IMR-90 (cell line): ENCODE measurements at regions not wholly inside any gene's neighbourhood (a gene's known extent, or its start where the extent isn't known, plus 50 kb on each side); places are given as distances from the start of the nearest gene placed in this dataset.

Source experiments
- ATAC-seq: fragments of 200-7000 bp; cut with Tn5 transposase; 2 replicates; pipeline ENCODE4 v1.9.1; 2020; ENCODE audit warnings: low read depth, mild to moderate bottlenecking, moderate library complexity
- BruUV-seq: library from RNA; stranded (reverse); fragments of 400-500 nt; replicated peaks from 2 replicates; lab custom pipeline; 2021; lab: Mats Ljungman, UMichigan
- CTCF ChIA-PET: fragments of 300-600 bp; formaldehyde crosslinking; extraction: SDS; loops from one replicate; lab custom pipeline; 2021; ENCODE audit warnings: antibody characterized with exemption; lab: Yijun Ruan, JAX
- POLR2A ChIA-PET: fragments of 300-600 bp; sonication (Branson Sonifier 250); formaldehyde crosslinking; loops from one replicate; lab custom pipeline; 2022; ENCODE audit warnings: antibody characterized with exemption; ENCODE audit not compliant: unreplicated experiment; lab: Charles Lee
- DNase-seq: peaks from one replicate; pipeline ENCODE4 v3.0.0; 2013
- H2AFZ ChIP-seq: replicated peaks from 2 replicates; pipeline ENCODE3; 2013; ENCODE audit warnings: low read length, mild to moderate bottlenecking; ENCODE audit not compliant: poor library complexity
- H2AK5ac ChIP-seq: 2 replicates; pipeline ENCODE4 v1.6.1; 2013; ENCODE audit warnings: low read depth, low read length, inconsistent platforms
- H2AK9ac ChIP-seq: replicated peaks from 2 replicates; pipeline ENCODE3; 2013; ENCODE audit warnings: mild to moderate bottlenecking, low read depth, low read length, moderate library complexity; ENCODE audit not compliant: poor library complexity
- H2BK120ac ChIP-seq: 2 replicates; pipeline ENCODE4 v1.6.1; 2013; ENCODE audit warnings: low read depth, low read length, inconsistent platforms
- H2BK15ac ChIP-seq: 3 replicates; pipeline ENCODE4 v1.6.1; 2013; ENCODE audit warnings: low read depth, low read length, inconsistent platforms
- H2BK20ac ChIP-seq: 2 replicates; pipeline ENCODE4 v1.6.1; 2013; ENCODE audit warnings: low read depth, mild to moderate bottlenecking, inconsistent platforms, low read length, moderate library complexity
- H2BK5ac ChIP-seq: 2 replicates; pipeline ENCODE4 v1.6.1; 2013; ENCODE audit warnings: mild to moderate bottlenecking, low read depth, low read length, inconsistent platforms; ENCODE audit not compliant: poor library complexity, severe bottlenecking
- H3K14ac ChIP-seq: replicated peaks from 2 replicates; pipeline ENCODE4 v1.6.1; 2013; ENCODE audit warnings: low read depth, low read length, inconsistent platforms
- H3K18ac ChIP-seq: 2 replicates; pipeline ENCODE4 v1.6.1; 2013; ENCODE audit warnings: low read depth, low read length, control low read depth
- H3K23ac ChIP-seq: 2 replicates; pipeline ENCODE4 v1.6.1; 2013; ENCODE audit warnings: low read depth, low read length, inconsistent platforms
- H3K27ac ChIP-seq: 2 replicates; pipeline ENCODE4 v1.5.1; 2013; ENCODE audit warnings: mild to moderate bottlenecking, control low read depth, low read length; ENCODE audit not compliant: insufficient read depth
- H3K27me3 ChIP-seq: 2 replicates; pipeline ENCODE4 v1.6.1; 2013; ENCODE audit warnings: low read length; ENCODE audit not compliant: control insufficient read depth, insufficient read depth
- H3K36me3 ChIP-seq: 2 replicates; pipeline ENCODE4 v1.6.1; 2013; ENCODE audit warnings: low read length, mixed read lengths; ENCODE audit not compliant: control insufficient read depth, insufficient read depth
- H3K4ac ChIP-seq: 2 replicates; pipeline ENCODE4 v1.6.1; 2013; ENCODE audit warnings: low read depth, low read length, inconsistent platforms
- H3K4me1 ChIP-seq: 2 replicates; pipeline ENCODE4 v1.6.1; 2013; ENCODE audit warnings: low read length, mixed read lengths; ENCODE audit not compliant: control insufficient read depth, insufficient read depth
- H3K4me2 ChIP-seq: 2 replicates; pipeline ENCODE4 v1.6.1; 2013; ENCODE audit warnings: low read depth, mild to moderate bottlenecking, control low read depth, low read length, moderate library complexity
- H3K4me3 ChIP-seq: 2 replicates; pipeline ENCODE4 v1.5.1; 2013; ENCODE audit warnings: low read depth, mild to moderate bottlenecking, control low read depth, low read length, moderate library complexity; ENCODE audit not compliant: insufficient read depth
- H3K56ac ChIP-seq: 2 replicates; pipeline ENCODE4 v1.6.1; 2013; ENCODE audit warnings: low read length, inconsistent platforms; ENCODE audit not compliant: insufficient read depth; ENCODE audit errors: extremely low read depth
- H3K79me1 ChIP-seq, 2 experiments: 2 replicates each; pipeline ENCODE4 v1.6.1; 2013; ENCODE audit warnings: low read length in 2 of 2, inconsistent platforms in 1 of 2, low read depth in 1 of 2
- H3K9ac ChIP-seq: 2 replicates; pipeline ENCODE4 v1.6.1; 2013; ENCODE audit warnings: low read depth, low read length, control low read depth
- H3K9me1 ChIP-seq: 2 replicates; pipeline ENCODE4 v1.6.1; 2013; ENCODE audit warnings: low read length, inconsistent platforms; ENCODE audit not compliant: insufficient read depth
- H3K9me3 ChIP-seq: 2 replicates; pipeline ENCODE4 v1.6.1; 2013; ENCODE audit warnings: low read length; ENCODE audit not compliant: control insufficient read depth, insufficient read depth
- H4K20me1 ChIP-seq: 2 replicates; pipeline ENCODE4 v1.6.1; 2013; ENCODE audit warnings: low read length, inconsistent platforms; ENCODE audit not compliant: insufficient read depth
- H4K5ac ChIP-seq: 2 replicates; pipeline ENCODE4 v1.6.1; 2013; ENCODE audit warnings: mild to moderate bottlenecking, low read depth, low read length, control low read depth
- H4K8ac ChIP-seq, 2 experiments: 2 replicates each; pipeline ENCODE4 v1.6.1; 2013; ENCODE audit warnings: low read depth in 2 of 2, low read length in 2 of 2, control low read depth in 1 of 2, inconsistent platforms in 1 of 2
- H4K91ac ChIP-seq: 2 replicates; pipeline ENCODE4 v1.6.1; 2013; ENCODE audit warnings: low read depth, low read length, inconsistent platforms; ENCODE audit not compliant: insufficient read depth
- CEBPB ChIP-seq: IDR thresholded peaks from 2 replicates; pipeline ENCODE4 v1.6.1; 2012; ENCODE audit warnings: low read depth, low read length, improper control_type of control experiment
- FOS ChIP-seq: fragments of 150-350 bp; IDR thresholded peaks from 2 replicates; pipeline ENCODE4 v1.6.1; 2016; ENCODE audit warnings: low read depth, low read length
- MAFK ChIP-seq: IDR thresholded peaks from 2 replicates; pipeline ENCODE4 v1.6.1; 2012; ENCODE audit warnings: low read depth, low read length, improper control_type of control experiment
- MXI1 ChIP-seq: IDR thresholded peaks from 2 replicates; pipeline ENCODE4 v1.6.1; 2012; ENCODE audit warnings: low read depth, mild to moderate bottlenecking, low read length, moderate library complexity, borderline replicate concordance
- NFE2L2 ChIP-seq: fragments of 150-350 bp; IDR thresholded peaks from 2 replicates; pipeline ENCODE4 v1.6.1; 2016; ENCODE audit warnings: low read depth, mild to moderate bottlenecking, low read length
- POLR2A ChIP-seq: IDR thresholded peaks from 2 replicates; pipeline ENCODE4 v1.6.1; 2012; ENCODE audit warnings: mild to moderate bottlenecking, low read depth, low read length
- RCOR1 ChIP-seq: IDR thresholded peaks from 2 replicates; pipeline ENCODE4 v1.6.1; 2012; ENCODE audit warnings: mild to moderate bottlenecking, low read length, improper control_type of control experiment; ENCODE audit not compliant: insufficient replicate concordance
- RFX5 ChIP-seq: IDR thresholded peaks from 2 replicates; pipeline ENCODE4 v1.8.0; 2012; ENCODE audit warnings: low read depth, mild to moderate bottlenecking, low read length, moderate library complexity
- SMC3 ChIP-seq: fragments of 150-350 bp; IDR thresholded peaks from 2 replicates; pipeline ENCODE4 v1.6.1; 2016; ENCODE audit warnings: low read depth, mild to moderate bottlenecking, antibody characterized with exemption, low read length, moderate library complexity
- WGBS, 2 experiments: methylation state at CpG; one replicate each; pipeline versions ENCODE4 v1.1.5 to v1.1.7; 2013; ENCODE audit warnings: missing lambda C conversion rate in 2 of 2; ENCODE audit not compliant: insufficient read length in 1 of 2; ENCODE audit errors: extremely low coverage in 2 of 2; 5-methylcytosine and 5-hydroxymethylcytosine counted together
- dilution Hi-C: fragments of 300-500 bp; cut with HindIII; formaldehyde crosslinking; loops from one replicate; pipeline ENCODE4 v1.14.3; 2018; ENCODE audit warnings: low sequenced_read_pairs; ENCODE audit not compliant: unreplicated experiment
- in situ Hi-C: fragments of 300-500 bp; cut with MboI; formaldehyde crosslinking; loops from 3 replicates; pipeline ENCODE4 v1.14.3; 2019; ENCODE audit warnings: low sequenced_read_pairs, inconsistent platforms, mixed read lengths
- intact Hi-C: fragments of 100-400 bp; cut with micrococcal nuclease; formaldehyde crosslinking; loops from 2 replicates; pipeline ENCODE4 v1.10.0; 2022
- TF ChIP-seq, protein P1 (sequence below): conservative IDR thresholded peaks from 2 replicates; pipeline ENCODE4 v1.5.1; 2012; ENCODE audit warnings: mild to moderate bottlenecking, low read depth, low read length, improper control_type of control experiment
- TF ChIP-seq, protein P2 (sequence below): fragments of 150-350 bp; IDR thresholded peaks from 2 replicates; pipeline ENCODE4 v1.6.1; 2017; ENCODE audit warnings: mild to moderate bottlenecking, antibody characterized with exemption, low read length, low read depth
- TF ChIP-seq, protein P3 (sequence below): fragments of 150-350 bp; IDR thresholded peaks from 2 replicates; pipeline ENCODE4 v1.6.1; 2016; ENCODE audit warnings: low read depth, mild to moderate bottlenecking, low read length, moderate library complexity, borderline replicate concordance

- Histone ChIP-seq H4K5ac (no peak overlapping the region), H3K56ac (no peak overlapping the region), H3K9me3 (no peaks in the 10 kb centered on the region), H3K4me3 (no peak overlapping the region), H2BK120ac (no peak overlapping the region), H4K8ac (no peak overlapping the region), H3K23ac (no peak overlapping the region), H2BK20ac (no peak overlapping the region), H3K14ac (no peak overlapping the region), H4K91ac (no peak overlapping the region), H3K36me3 (no peaks in the 10 kb centered on the region), H4K20me1 (no peaks in the 10 kb centered on the region), H2AK5ac (no peak overlapping the region), H3K4me1 (no peaks in the 10 kb centered on the region), H2AFZ (no peak overlapping the region), H2BK15ac (no peak overlapping the region), H3K4me2 (no peak overlapping the region), H2BK5ac (no peak overlapping the region), H3K9me1 (no peaks in the 10 kb centered on the region), H3K9ac (no peak overlapping the region), H2AK9ac (no peak overlapping the region), H3K27me3 (no peaks in the 10 kb centered on the region), H3K79me1 (no peaks in the 10 kb centered on the region), H3K18ac (no peak overlapping the region), H3K4ac (no peak overlapping the region), H3K27ac (no peak overlapping the region)
- dilution Hi-C loops (no loop called here), intact Hi-C loops (no loop called here), in situ Hi-C loops (no loop called here)
- ChIA-PET POLR2A (no interaction called here), CTCF (no interaction called here)
- TF ChIP-seq FOS (no peak), POLR2A (no peak), NFE2L2 (no peak), MAFK (no peak), RFX5 (no peak), SMC3 (no peak), MXI1 (no peak), CEBPB (no peak), RCOR1 (no peak)
- TF ChIP-seq, protein P1, sequence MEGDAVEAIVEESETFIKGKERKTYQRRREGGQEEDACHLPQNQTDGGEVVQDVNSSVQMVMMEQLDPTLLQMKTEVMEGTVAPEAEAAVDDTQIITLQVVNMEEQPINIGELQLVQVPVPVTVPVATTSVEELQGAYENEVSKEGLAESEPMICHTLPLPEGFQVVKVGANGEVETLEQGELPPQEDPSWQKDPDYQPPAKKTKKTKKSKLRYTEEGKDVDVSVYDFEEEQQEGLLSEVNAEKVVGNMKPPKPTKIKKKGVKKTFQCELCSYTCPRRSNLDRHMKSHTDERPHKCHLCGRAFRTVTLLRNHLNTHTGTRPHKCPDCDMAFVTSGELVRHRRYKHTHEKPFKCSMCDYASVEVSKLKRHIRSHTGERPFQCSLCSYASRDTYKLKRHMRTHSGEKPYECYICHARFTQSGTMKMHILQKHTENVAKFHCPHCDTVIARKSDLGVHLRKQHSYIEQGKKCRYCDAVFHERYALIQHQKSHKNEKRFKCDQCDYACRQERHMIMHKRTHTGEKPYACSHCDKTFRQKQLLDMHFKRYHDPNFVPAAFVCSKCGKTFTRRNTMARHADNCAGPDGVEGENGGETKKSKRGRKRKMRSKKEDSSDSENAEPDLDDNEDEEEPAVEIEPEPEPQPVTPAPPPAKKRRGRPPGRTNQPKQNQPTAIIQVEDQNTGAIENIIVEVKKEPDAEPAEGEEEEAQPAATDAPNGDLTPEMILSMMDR, result no peak
- TF ChIP-seq, protein P2, sequence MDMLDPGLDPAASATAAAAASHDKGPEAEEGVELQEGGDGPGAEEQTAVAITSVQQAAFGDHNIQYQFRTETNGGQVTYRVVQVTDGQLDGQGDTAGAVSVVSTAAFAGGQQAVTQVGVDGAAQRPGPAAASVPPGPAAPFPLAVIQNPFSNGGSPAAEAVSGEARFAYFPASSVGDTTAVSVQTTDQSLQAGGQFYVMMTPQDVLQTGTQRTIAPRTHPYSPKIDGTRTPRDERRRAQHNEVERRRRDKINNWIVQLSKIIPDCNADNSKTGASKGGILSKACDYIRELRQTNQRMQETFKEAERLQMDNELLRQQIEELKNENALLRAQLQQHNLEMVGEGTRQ, result no peak
- TF ChIP-seq, protein P3, sequence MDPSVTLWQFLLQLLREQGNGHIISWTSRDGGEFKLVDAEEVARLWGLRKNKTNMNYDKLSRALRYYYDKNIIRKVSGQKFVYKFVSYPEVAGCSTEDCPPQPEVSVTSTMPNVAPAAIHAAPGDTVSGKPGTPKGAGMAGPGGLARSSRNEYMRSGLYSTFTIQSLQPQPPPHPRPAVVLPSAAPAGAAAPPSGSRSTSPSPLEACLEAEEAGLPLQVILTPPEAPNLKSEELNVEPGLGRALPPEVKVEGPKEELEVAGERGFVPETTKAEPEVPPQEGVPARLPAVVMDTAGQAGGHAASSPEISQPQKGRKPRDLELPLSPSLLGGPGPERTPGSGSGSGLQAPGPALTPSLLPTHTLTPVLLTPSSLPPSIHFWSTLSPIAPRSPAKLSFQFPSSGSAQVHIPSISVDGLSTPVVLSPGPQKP, result no peak
- no TSS peak for BruUV-seq
- DNase-seq, result no peak
- ATAC-seq, result no peak
- no CpG with 5 or more reads among the region's 4 CpGs for WGBS, 2 experiments
Measured at GRCh38 chr6:101208152-101208551, 185.4 kb upstream of the GRIK2 start.
